Panc1 (cell line): ENCODE measurements at regions not wholly inside any gene's neighbourhood (a gene's known extent, or its start where the extent isn't known, plus 50 kb on each side); places are given as distances from the start of the nearest gene placed in this dataset.

Experiments used
- ATAC-seq: fragments of 200-7000 bp; cut with Tn5 transposase; 2 replicates; pipeline ENCODE4 v1.9.1; 2020; ENCODE audit warnings: mild to moderate bottlenecking, moderate library complexity
- BruUV-seq: library from RNA; stranded (reverse); fragments of 400-500 nt; replicated peaks from 2 replicates; lab custom pipeline; 2021; lab: Mats Ljungman, UMichigan
- CTCF ChIA-PET: fragments of 300-600 bp; sonication (Branson Sonifier 250); formaldehyde crosslinking; loops from one replicate; lab custom pipeline; 2022; ENCODE audit warnings: antibody characterized with exemption; lab: Charles Lee
- POLR2A ChIA-PET: fragments of 300-600 bp; sonication (Branson Sonifier 250); formaldehyde crosslinking; loops from one replicate; lab custom pipeline; 2022; ENCODE audit warnings: antibody characterized with exemption; lab: Charles Lee
- DNase-seq: peaks from one replicate; pipeline ENCODE4 v3.0.0-alpha.2; 2010; ENCODE audit warnings: low read depth, low spot score
- H3K27ac ChIP-seq: 2 replicates; pipeline ENCODE4 v1.5.1; 2011; ENCODE audit warnings: mild to moderate bottlenecking, low read length, inconsistent platforms
- H3K27me3 ChIP-seq: fragments of 200-500 bp; sonication (Bioruptor generic); 2 replicates; pipeline ENCODE4 v1.6.0; 2014; ENCODE audit warnings: low read length, inconsistent platforms; ENCODE audit not compliant: control insufficient read depth, insufficient read depth
- H3K36me3 ChIP-seq: fragments of 200-500 bp; sonication (Bioruptor generic); 2 replicates; pipeline ENCODE4 v1.5.1; 2014; ENCODE audit warnings: inconsistent platforms, mild to moderate bottlenecking, low read length, moderate library complexity; ENCODE audit not compliant: control insufficient read depth, insufficient read depth
- H3K4me1 ChIP-seq: 2 replicates; pipeline ENCODE4 v1.5.1; 2011; ENCODE audit warnings: inconsistent platforms, mild to moderate bottlenecking, low read length, moderate library complexity; ENCODE audit not compliant: control insufficient read depth, insufficient read depth
- H3K4me3 ChIP-seq, 2 experiments: 2 replicates each; pipeline ENCODE4 v1.5.1; 2011 to 2012; ENCODE audit warnings: low read depth in 2 of 2, low read length in 2 of 2, mild to moderate bottlenecking in 2 of 2, inconsistent platforms in 1 of 2, moderate library complexity in 1 of 2
- H3K9me3 ChIP-seq: fragments of 200-500 bp; sonication (Bioruptor generic); 2 replicates; pipeline ENCODE4 v1.5.1; 2014; ENCODE audit warnings: low read depth, mild to moderate bottlenecking, inconsistent platforms, low read length, moderate library complexity; ENCODE audit not compliant: control insufficient read depth, insufficient read depth
- POLR2AphosphoS5 ChIP-seq: IDR thresholded peaks from 2 replicates; pipeline ENCODE4 v1.6.1; 2012; ENCODE audit warnings: mild to moderate bottlenecking, low read depth, low read length, moderate library complexity
- SIN3A ChIP-seq: IDR thresholded peaks from 2 replicates; pipeline ENCODE4 v1.6.1; 2012; ENCODE audit warnings: low read depth, mild to moderate bottlenecking, low read length, moderate library complexity, borderline replicate concordance; ENCODE audit not compliant: insufficient read depth
- TCF7L2 ChIP-seq: IDR thresholded peaks from 2 replicates; pipeline ENCODE4 v1.6.1; 2011; ENCODE audit warnings: mild to moderate bottlenecking, low read depth, low read length, inconsistent platforms
- in situ Hi-C: cut with HindIII; loops from 2 replicates; pipeline ENCODE4 v1.10.0; 2016; ENCODE audit warnings: low sequenced_read_pairs, low pct_unique_long_range_greater_than_20kb
- intact Hi-C: fragments of 100-400 bp; cut with micrococcal nuclease; formaldehyde crosslinking; loops from one replicate; pipeline ENCODE4 v1.10.0; 2022; ENCODE audit not compliant: unreplicated experiment
- TF ChIP-seq, protein P1 (sequence below), 2 experiments: IDR thresholded peaks; 2 replicates each; pipeline ENCODE4 v1.6.1; 2011 to 2012; ENCODE audit warnings: low read depth in 2 of 2, control low read depth in 1 of 2, low read length in 1 of 2, mild to moderate bottlenecking in 1 of 2, moderate library complexity in 1 of 2; ENCODE audit not compliant: insufficient read depth in 1 of 2
- TF ChIP-seq, protein P2 (sequence below): fragments of 450-650 bp; IDR thresholded peaks from 2 replicates; pipeline ENCODE4 v1.5.1; 2017; ENCODE audit warnings: mild to moderate bottlenecking

DNA sequence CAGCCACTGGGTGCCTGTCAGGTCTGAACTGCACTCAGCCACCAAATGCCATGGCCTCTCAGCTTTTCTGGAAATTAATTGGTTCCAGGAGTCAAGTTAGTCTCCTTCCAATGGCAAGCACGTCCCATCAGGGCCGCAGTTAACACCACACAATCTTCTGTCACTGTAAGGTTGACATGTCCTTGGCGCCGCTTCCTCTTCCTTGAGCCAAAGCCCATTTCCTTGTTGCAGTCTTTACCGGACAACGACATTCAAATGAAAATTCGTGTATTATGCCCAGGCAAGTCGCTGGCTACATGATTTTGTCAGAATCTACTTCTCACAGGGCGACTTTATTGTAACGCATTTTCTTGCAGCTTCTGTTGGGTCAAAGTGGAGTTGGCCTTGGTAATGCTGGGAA, 430.6 kb upstream of the KAZN start:
- intact Hi-C loops (no loop called here), in situ Hi-C loops (no loop called here)
- ChIA-PET CTCF (no interaction called here), POLR2A (no interaction called here)
- Histone ChIP-seq H3K4me1 (no peaks in the 10 kb centered on the region), H3K27me3 (no peaks in the 10 kb centered on the region), H3K27ac (no peak overlapping the region), H3K36me3 (no peaks in the 10 kb centered on the region), H3K9me3 (no peaks in the 10 kb centered on the region), H3K4me3 (no peak overlapping the region)
- BruUV-seq: no TSS peak
- no peak for ATAC-seq
- TF ChIP-seq POLR2AphosphoS5 (no peak), TCF7L2 (no peak)
- DNase-seq: no peak

DNA sequence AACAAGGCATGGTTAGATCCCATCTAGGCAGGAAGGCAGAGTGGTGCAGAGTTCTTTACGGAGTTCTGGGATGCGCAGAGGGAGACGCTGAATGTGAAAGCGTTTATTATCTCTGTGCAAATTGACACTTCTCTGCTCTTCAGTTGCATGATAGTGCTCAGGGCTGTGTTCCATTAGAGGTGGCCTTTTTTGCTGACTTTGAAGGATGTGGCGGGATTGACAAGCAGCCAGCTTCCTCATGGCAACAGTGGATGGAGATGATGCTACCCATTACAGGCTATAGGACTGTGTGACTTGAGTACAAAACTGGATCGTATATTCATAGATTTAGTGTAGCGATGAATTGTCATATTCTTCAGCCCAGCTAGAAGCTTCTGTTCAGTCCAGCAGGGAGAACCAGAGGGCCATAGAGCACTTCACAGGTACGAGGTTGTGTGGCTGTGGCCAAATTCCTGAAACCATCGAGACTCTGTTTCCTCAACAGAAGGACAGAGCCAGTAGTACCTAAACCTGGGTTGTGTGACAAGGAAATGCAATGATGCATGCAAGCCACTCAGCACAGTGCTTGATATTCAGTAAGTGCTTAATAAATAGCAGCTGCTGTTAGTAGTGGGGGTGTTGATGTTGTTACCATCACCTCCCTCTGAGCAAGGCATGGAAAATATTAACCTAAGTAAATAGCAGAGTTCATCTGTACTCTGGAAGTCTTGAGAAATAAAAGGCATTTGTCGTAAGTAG, 430.0 kb upstream of the KAZN start:
- intact Hi-C loops: no loop called here
- in situ Hi-C loops: no loop called here
- no peaks in the 10 kb centered on the region for H3K36me3 ChIP-seq
- TF ChIP-seq TCF7L2: no peak
- TF ChIP-seq SIN3A: no peak
- TF ChIP-seq, protein P1, sequence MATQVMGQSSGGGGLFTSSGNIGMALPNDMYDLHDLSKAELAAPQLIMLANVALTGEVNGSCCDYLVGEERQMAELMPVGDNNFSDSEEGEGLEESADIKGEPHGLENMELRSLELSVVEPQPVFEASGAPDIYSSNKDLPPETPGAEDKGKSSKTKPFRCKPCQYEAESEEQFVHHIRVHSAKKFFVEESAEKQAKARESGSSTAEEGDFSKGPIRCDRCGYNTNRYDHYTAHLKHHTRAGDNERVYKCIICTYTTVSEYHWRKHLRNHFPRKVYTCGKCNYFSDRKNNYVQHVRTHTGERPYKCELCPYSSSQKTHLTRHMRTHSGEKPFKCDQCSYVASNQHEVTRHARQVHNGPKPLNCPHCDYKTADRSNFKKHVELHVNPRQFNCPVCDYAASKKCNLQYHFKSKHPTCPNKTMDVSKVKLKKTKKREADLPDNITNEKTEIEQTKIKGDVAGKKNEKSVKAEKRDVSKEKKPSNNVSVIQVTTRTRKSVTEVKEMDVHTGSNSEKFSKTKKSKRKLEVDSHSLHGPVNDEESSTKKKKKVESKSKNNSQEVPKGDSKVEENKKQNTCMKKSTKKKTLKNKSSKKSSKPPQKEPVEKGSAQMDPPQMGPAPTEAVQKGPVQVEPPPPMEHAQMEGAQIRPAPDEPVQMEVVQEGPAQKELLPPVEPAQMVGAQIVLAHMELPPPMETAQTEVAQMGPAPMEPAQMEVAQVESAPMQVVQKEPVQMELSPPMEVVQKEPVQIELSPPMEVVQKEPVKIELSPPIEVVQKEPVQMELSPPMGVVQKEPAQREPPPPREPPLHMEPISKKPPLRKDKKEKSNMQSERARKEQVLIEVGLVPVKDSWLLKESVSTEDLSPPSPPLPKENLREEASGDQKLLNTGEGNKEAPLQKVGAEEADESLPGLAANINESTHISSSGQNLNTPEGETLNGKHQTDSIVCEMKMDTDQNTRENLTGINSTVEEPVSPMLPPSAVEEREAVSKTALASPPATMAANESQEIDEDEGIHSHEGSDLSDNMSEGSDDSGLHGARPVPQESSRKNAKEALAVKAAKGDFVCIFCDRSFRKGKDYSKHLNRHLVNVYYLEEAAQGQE (IDR thresholded peaks at IDR 0.05; ENCODE audit: insufficient read depth in 1 of 2, low read depth in 2 of 2, low read length in 1 of 2): no peak
- no peak for TF ChIP-seq POLR2AphosphoS5
- TF ChIP-seq, protein P2, sequence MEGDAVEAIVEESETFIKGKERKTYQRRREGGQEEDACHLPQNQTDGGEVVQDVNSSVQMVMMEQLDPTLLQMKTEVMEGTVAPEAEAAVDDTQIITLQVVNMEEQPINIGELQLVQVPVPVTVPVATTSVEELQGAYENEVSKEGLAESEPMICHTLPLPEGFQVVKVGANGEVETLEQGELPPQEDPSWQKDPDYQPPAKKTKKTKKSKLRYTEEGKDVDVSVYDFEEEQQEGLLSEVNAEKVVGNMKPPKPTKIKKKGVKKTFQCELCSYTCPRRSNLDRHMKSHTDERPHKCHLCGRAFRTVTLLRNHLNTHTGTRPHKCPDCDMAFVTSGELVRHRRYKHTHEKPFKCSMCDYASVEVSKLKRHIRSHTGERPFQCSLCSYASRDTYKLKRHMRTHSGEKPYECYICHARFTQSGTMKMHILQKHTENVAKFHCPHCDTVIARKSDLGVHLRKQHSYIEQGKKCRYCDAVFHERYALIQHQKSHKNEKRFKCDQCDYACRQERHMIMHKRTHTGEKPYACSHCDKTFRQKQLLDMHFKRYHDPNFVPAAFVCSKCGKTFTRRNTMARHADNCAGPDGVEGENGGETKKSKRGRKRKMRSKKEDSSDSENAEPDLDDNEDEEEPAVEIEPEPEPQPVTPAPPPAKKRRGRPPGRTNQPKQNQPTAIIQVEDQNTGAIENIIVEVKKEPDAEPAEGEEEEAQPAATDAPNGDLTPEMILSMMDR: no peak
- no peaks in the 10 kb centered on the region for H3K27me3 ChIP-seq
- no peak overlapping the region for H3K27ac ChIP-seq
- H3K4me1 ChIP-seq: no peaks in the 10 kb centered on the region
- BruUV-seq: no TSS peak
- ChIA-PET CTCF (no interaction called here), POLR2A (no interaction called here)
- DNase-seq: no peak
- no peaks in the 10 kb centered on the region for H3K9me3 ChIP-seq
- no peak for ATAC-seq
- H3K4me3 ChIP-seq: no peak overlapping the region

DNA sequence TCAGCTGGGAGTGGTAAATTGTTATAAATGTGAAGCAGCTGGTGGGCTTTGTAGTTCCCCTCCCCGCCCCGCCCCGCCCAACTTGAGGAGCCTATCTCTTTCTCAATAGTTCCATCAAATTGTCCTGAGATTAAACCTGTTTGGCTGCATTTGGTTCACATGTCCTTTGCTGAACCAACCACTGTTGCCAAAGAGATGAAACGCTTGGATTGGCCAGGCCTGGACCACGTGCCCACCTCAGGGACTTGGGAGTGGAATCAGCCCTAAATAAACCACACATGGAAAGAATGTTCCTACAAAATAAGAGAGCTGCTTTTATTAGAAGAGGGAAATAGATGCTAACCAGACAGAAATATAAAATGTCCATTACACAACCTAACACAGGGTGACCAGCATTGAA, 424.9 kb upstream of the KAZN start:
- intact Hi-C loops: no loop called here
- ChIA-PET POLR2A (no interaction called here), CTCF (no interaction called here)

More for the DNA sequence above, 424.9 kb upstream of the KAZN start:
- Histone ChIP-seq H3K9me3 (no peaks in the 10 kb centered on the region), H3K36me3 (no peaks in the 10 kb centered on the region), H3K4me1 (no peaks in the 10 kb centered on the region), H3K27ac (no peak overlapping the region), H3K4me3 (no peak overlapping the region), H3K27me3 (no peaks in the 10 kb centered on the region)
- no peak for TF ChIP-seq SIN3A
- TF ChIP-seq, protein P1 (IDR thresholded peaks at IDR 0.05; ENCODE audit: insufficient read depth in 1 of 2, low read depth in 2 of 2, low read length in 1 of 2): no peak
- no peak for TF ChIP-seq POLR2AphosphoS5
- TF ChIP-seq TCF7L2: no peak
- TF ChIP-seq, protein P2: no peak
- DNase-seq: no peak
- no TSS peak for BruUV-seq
- ATAC-seq: no peak
- in situ Hi-C loops: no loop called here
